GM20431 (cell line): ENCODE measurements at regions not wholly inside any gene's neighbourhood (a gene's known extent, or its start where the extent isn't known, plus 50 kb on each side); places are given as distances from the start of the nearest gene placed in this dataset.

ENCODE experiments used
- in situ Hi-C: fragments of 300-500 bp; cut with MseI, MboI; formaldehyde crosslinking; loops from one replicate; pipeline ENCODE4 v1.15.0; 2020; ENCODE audit warnings: low sequenced_read_pairs; ENCODE audit not compliant: unreplicated experiment

DNA sequence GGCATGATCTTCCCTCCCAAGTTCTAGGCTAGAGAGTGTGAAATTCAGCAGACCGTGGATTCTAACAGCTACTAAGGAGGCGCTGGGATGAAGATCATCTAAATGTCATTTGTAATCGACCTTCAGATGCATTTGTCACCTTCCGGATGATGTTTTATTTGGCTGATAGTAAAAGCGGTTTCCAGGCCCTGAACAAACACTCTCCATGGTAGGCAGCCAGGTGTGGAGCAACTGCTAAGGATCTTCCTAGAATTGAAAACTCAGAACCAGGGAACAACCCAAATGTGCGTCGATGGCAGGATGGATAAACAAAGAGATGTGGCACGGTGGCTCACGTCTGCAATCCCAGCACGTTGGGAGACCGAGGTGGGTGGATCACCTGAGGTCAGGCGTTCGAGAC, 107.2 kb upstream of the CACNA1A start:
- in situ Hi-C loops = loop anchor here (25.0 kb wide), 1 partner anchor 99 kb away; no protein-coding TSS in a partner anchor

DNA sequence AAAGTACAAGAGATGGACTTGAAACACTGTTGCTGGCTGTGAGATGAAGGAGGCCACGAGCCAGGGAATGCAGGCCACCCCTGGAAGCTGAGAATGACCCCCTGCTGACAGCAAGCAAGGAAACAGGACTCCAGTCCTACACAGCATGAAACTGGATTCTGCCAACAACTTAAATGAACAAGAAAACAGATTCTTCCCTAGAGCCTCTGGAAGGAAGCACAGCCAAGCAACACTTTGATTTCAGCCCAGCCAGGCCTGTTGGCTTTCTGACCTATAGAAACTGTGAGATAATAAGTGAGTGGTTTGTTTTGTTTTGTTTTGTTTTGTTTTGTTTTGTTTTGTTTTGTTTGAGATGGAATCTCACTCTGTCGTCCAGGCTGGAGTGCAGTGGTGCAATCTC, 105.3 kb upstream of the CACNA1A start:
- in situ Hi-C loops = loop anchor here (25.0 kb wide), 1 partner anchor 101 kb away; no protein-coding TSS in a partner anchor

DNA sequence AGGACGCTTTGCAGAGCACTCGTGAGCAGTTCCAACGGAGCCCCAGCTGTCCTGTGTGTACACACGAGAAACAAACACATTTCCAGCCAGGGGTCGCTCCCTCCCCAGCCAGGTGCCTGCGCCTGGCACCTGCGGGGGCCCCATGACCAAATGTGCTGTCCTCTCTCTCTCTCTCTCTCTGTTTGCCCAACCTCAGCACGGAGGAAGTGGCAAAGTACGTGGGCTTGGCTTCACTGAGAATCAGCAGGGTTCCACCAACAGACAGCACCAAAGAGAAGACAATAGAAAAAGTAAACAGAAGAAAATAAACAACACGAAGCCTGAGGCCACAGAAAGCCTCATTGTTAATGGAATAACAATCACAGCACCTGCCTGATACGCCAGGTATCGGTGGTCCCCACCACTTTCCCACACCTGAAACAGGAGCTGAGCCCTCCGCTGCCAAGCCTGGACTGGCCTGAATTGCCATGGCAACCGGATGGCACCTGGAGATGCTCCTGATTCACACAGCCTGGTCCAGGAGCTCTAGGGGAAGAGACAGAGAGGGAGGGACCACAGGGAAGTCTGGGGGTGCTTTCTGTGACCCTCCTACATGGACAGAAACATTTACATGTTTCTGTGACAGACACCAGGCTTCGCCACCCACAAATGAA, 103.9 kb upstream of the CACNA1A start:
- in situ Hi-C loops = loop anchor here (25.0 kb wide), 1 partner anchor 102 kb away; no protein-coding TSS in a partner anchor

DNA sequence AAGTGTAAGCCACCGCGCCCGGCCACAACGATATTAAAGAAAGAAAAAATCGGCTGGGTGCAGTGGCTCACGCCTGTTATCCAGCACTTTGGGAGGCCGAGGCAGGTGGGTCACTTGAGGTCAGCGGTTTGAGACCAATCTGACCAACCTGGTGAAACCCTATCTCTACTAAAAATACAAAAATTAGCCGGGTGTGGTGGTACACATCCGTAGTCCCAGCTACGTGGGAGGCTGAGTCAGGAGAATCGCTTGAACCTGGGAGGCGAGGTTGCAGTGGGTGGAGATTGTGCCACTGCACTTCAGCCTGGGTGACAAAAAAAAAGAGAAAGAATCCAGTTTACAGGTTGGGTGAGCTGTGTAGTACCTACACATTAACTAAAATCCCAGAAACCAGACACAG, 99.9 kb upstream of the CACNA1A start:
- in situ Hi-C loops = loop anchor here (10.0 to 25.0 kb wide), 2 partner anchors 106 to 269 kb away; partner anchors contain the start of gene NANOS3

DNA sequence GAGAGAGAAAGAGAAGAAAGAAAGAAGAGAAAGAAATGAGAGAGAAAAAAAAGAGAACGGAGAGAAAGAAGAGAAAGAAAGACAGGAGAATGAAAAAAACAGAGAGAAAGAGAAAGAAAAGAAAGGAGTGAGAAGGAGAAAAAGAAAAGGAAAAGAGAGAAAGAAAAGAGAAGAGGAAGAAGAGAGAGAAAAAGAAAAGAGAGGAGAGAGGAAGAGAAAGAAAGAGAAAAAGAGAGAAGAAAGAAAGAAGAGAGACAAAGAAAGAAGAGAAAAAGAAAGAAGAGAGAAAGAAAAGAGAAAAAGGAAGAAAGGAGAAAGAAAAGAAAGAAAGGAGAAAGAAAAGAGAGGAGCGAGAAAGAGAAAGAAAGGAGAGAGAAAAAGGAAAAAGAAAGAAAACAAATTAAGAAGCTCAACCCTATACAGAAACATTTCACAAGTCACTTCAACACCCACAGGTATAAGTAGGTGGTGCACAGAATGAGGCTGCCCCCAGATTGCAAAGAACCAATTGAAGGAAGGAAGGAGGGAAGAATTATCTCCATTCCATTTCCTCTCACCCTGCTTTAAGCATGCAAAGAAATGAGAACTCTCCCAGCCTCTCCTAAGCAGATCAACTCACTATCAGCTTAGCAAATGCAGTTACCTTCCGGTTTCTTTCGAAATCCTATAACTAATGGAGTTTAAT, 98.8 kb upstream of the CACNA1A start:
- in situ Hi-C loops = loop anchor here (10.0 to 25.0 kb wide), 2 partner anchors 107 to 270 kb away; partner anchors contain the start of gene NANOS3

DNA sequence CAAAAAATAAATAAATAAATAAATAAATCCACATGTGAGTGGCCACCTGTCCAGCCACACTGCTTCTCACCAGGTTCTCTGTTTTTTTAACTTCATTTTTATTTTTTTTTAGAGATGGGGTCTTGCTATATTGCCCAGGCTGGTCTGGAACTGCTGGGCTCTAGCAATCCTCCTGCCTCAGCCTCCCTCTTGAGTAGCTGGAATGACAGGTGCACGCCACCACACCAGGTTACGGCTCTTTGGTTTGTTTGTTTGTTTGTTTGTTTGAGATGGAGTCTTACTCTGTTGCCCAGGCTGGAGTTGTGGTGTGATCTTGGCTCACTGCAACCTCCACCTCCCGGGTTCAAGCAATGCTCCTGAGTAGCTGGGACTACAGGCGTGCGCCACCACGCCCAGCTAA, 94.5 kb upstream of the CACNA1A start:
- in situ Hi-C loops = loop anchor here (10.0 to 25.0 kb wide), 2 partner anchors 111 to 274 kb away; partner anchors contain the start of gene NANOS3

DNA sequence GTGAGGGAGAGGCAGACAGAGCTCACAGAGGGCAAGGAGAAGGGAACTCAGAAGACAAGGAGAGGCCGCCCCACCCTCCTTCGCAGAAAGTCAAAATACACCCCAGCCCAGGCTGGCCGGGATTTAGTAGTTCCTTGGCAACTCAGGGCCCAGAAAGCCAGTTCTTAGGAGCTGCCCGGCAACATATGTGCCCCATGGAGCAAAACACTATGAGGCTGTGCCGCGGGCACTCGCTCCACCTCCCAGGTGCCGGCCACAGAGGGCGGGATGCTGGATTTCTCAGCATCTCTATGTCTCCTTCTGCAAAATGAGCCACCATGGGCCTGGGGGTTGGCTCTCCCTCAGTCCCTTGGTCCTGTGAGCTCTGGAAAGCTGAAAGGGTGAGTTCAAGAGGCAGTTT, 93.8 kb upstream of the CACNA1A start:
- in situ Hi-C loops = loop anchor here (10.0 to 25.0 kb wide), 2 partner anchors 112 to 275 kb away; partner anchors contain the start of gene NANOS3

DNA sequence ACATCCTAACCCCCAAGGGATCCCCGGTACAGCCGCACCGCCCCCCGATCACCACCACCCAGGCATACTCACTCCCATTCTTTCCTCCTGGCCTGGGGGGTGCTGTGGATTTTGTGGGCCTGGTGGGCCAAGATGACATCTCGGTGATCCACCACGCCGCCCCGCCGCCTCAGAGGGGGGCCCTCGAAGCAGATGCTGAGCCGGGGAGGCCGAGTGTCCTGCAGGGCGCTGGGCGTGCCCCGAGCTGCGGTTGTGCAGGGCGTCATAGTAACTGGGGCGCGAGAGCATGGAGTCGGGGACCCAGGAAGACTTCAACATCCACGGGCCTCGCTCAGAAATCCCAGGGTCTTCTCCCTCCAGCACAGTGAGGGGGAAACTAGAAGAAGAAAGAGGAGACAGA, 93.4 kb upstream of the CACNA1A start:
- in situ Hi-C loops = loop anchor here (10.0 to 25.0 kb wide), 2 partner anchors 113 to 275 kb away; partner anchors contain the start of gene NANOS3

DNA sequence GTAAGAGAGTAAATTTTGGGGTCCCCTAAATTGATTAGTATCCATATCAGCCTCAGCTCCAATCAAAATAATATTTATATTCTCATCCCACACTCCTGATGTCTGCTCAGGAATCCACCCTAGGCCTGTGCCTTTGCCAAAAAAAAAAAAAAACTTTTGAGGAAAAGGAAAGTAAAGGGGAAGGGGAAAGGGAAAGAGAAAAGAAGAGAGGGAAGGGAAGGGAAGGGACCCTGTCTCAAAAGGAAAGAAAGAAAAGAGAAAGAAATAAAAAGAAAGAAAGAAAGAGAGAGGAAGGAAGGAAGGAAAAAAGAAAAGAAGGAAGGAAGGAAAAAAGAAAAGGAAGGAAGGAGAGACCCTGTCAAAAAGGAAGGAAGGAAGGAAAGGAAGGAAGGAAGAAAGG, 91.8 kb upstream of the CACNA1A start:
- in situ Hi-C loops = no loop called here

DNA sequence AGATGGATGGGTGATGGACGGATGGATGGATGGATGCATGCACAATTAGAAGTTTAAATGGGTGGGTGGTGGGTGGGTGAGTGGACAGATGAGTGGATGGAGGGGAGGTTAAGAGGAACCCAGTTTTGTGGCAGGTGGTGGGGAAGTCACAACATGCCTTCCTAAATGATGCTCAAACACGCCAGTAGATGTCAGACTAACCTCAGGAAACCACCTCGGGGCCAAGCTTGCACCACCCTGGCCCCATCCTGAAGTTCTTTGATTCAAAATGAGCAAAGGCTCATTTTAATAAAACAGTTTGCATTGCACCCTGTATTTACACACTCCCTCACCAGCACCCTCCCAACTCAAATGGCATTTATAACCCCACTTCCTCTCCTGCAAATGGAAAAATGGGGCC, 91.4 kb upstream of the CACNA1A start:
- in situ Hi-C loops = no loop called here

DNA sequence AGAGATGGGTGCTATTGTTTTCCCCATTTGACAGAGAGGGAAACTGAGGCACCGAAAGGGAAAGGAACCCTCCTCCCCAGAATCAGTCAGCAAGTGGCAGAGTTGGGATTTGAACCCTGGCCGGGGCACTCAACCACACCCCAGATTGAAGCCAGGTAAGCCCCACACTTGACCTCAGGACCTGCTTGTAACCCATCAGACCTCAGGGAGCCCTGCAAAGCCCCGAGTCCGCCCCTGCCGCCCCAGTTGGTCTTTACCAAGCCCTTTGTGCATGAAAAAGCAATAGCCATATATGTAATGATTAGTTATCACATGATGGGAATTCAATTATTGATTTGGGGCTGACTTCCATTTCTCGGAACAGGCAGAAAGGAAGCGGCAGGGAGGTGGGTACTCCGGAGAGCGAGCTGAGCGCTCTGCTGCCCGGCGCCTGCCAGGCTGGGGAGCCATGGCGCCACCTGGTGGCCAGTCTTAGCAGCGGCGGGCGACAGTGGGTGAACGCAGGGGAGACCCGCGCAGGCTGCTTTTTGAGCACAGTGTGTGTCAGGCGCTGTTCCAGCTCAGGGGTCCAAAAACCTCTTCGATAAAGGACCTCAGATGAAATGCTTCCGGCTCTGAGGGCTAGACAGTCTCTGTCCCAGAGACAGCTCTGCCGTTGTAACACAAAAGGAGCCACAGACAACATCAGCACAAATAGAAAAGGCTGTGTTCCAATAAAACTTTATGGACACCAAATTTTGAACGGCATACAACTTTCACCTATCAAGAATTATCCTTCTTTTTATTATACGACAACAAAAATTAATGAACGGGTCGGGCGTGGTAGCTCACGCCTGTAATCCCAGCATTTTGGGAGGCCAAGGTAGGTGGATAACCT, 82.9 kb upstream of the CACNA1A start:
- in situ Hi-C loops = loop anchor here (10.0 kb wide), 1 partner anchor 314 kb away; no protein-coding TSS in a partner anchor

DNA sequence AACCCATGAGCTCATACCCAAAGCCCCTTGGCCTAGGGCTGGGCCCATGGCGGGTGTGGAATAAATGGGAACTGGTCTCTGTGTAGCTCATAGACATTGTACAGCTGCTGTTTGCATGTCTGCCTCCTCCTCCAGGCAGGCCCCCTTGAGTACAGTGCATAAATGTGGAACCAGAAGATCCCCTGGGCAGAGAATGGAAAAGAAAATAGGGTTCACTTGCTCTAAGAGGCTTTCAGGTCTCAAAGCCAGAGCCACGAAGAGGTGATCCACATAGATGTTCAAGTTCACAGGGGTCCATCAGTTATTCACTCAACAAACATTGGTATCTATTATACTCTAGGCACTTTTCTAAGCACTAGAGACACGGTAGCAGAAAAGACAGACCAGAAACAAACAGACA, 79.2 kb upstream of the CACNA1A start:
- in situ Hi-C loops = loop anchor here (10.0 kb wide), 1 partner anchor 311 kb away; no protein-coding TSS in a partner anchor

DNA sequence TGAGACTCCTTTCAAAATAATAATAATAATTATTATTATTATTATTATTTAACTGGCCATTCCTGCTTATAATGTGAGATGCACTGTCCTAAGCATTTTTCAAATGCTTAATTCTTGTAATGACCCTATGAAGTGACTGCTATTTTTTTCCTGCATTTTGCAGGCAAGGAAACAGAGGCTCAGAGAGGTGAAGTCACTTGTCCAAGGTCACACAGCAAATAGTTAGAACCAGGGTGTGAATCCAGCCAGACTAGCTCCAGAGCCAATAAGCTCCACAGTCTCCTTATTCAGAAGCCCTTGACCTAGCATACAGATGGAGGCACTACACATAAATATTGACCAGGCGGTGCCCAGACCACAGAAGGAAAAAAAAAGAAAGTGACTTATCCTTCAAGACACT, 77.5 kb upstream of the CACNA1A start:
- in situ Hi-C loops = loop anchor here (10.0 kb wide), 1 partner anchor 309 kb away; no protein-coding TSS in a partner anchor

DNA sequence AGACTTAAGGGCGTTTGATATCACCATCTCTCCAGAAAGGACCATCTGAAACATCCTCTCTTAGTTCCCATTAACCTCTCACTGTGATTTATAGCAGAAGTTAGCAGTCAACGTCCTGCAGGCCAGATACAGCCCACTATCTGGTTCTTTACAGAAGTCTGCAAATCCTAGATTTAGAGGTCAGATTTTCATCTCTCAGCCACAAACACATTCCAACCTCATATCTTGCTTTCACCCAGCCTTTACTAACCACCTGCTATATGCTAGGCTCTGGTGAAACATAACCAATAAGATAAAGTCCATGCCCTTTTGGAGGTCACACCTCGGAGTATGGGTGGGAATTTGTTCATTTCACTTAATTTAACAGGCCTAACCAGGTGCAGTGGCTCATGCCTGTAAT, 76.8 kb upstream of the CACNA1A start:
- in situ Hi-C loops = loop anchor here (10.0 kb wide), 1 partner anchor 308 kb away; no protein-coding TSS in a partner anchor

DNA sequence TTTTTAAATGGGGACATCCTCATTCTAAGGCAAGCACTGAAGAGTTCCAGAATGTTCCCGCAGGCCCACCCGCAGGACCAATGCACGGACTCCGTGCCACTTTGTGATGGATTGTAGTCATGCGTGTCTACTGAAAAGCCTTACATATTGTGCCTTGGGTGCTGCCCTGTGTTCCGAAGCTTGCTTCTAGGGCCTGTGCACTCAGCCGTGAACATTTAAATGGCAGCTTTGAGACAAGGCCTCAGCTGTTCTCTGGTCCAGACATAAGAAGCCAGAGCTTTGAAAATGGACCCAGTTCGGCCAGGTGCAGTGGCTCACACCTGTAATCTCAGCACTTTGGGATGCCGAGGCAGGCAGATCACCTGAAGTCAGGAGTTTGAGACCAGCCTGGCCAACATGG, 75.3 kb upstream of the CACNA1A start:
- in situ Hi-C loops = loop anchor here (10.0 kb wide), 1 partner anchor 307 kb away; no protein-coding TSS in a partner anchor

DNA sequence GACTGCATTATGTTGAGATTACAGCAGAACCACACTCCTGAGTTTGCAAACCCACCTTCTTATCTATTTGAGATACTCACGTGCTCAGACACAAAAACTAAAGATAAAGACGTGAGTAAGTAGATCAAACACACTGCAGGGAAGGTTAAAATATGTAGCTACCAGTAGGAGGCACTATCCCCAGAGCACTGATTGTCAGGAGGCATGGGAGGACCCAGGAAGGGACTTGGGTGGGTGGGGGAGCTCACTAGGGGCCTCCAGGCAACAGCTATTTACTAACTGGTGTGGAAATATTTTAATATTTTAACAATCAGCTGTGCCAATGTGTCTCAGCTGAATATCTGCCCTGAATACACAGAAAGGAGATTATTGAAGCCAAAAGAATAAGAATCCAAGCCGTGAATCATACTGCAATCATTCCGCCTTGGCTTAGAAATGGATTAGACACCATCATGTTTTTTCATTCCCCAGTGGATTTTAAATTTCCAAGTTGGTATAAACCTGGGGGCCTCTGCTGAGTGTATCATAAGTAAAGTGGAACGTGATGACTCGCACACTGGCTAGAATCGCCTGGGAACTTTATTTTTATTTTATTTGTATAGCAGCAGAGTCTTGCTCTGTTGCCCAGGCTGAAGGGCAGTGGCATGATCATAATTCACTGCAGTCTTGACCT, 73.2 kb upstream of the CACNA1A start:
- in situ Hi-C loops = loop anchor here (10.0 kb wide), 1 partner anchor 305 kb away; no protein-coding TSS in a partner anchor

DNA sequence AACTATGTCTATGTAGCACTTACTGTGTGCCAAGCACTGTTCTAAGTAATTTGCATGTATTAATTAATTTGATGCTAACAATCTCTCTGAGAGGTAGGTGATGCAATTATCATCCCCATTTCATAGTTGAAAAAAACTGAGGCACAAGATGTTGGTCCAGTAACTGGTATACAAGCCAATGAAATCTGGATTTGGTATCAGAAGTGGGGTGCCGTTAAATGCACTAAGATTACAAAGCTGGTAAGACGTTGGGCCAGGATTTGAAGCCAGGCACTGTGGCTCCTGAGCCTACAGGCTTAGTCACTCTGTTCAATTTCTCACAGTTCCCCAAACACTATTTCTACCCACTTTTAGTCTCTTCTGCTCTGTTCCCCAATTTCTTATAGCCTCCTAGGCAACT, 70.4 kb upstream of the CACNA1A start:
- in situ Hi-C loops = no loop called here

DNA sequence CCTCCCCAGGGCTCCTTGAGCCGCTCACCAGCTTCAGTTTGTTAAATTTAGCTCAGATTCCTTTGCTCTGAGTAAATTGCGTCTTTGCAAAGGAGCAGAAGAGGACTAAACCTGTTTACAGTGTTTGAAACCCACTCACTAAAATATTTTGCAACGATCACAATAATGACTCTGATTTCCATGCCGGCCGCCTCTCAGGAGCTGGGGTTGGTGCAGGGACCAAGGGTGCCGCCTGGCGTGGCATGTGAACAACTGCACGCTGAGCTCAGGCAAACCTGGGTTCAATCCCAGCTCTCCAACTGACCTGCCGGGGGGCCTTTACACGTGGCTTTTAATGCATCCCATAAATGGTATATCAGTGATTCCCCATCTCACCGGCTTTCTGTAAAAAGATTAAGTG, 68.7 kb upstream of the CACNA1A start:
- in situ Hi-C loops = no loop called here

DNA sequence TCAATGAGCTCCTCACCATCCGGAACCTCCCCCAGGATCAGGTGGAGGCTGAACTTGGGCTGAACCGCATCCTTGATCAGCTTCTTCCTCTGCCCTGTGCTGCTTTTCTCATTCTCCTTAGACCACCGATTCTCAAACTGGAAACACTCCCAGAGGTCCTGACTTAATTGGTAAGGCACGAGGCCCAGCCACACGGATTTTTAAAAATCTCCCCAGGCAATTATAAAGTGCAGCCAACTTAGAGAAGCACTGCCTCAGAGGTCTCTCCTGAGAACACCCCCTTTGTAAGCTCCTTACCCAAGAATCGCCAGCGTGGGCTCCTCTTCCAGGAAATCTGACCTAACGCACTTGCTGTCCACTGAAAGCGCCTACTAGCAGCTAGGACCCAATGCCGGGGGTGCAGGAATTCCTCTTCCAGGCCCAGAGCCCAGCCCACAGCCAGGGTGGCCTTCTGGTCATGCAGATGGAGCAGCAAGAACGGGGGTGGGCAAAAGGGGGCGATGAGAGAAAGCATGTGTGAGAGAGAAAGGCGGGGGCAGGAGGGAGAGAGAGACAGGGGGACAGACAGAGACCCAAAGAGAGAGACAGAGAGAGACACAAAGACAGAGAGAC, 66.9 kb upstream of the CACNA1A start:
- in situ Hi-C loops = no loop called here
